PC-9 (cell line): ENCODE measurements at regions not wholly inside any gene's neighbourhood (a gene's known extent, or its start where the extent isn't known, plus 50 kb on each side); places are given as distances from the start of the nearest gene placed in this dataset.

ENCODE experiments used
- EZH2 ChIP-seq: fragments of 200-600 bp; sonication (generic); IDR thresholded peaks from 2 replicates; pipeline ENCODE4 v1.8.0; 2017; ENCODE audit warnings: antibody characterized with exemption, low read depth
- TF ChIP-seq, protein P1 (sequence below): fragments of 200-600 bp; sonication (generic); conservative IDR thresholded peaks from 2 replicates; pipeline ENCODE4 v1.6.1; 2017; ENCODE audit warnings: mixed run types, antibody characterized with exemption, mild to moderate bottlenecking, moderate library complexity

- TF ChIP-seq, protein P1, sequence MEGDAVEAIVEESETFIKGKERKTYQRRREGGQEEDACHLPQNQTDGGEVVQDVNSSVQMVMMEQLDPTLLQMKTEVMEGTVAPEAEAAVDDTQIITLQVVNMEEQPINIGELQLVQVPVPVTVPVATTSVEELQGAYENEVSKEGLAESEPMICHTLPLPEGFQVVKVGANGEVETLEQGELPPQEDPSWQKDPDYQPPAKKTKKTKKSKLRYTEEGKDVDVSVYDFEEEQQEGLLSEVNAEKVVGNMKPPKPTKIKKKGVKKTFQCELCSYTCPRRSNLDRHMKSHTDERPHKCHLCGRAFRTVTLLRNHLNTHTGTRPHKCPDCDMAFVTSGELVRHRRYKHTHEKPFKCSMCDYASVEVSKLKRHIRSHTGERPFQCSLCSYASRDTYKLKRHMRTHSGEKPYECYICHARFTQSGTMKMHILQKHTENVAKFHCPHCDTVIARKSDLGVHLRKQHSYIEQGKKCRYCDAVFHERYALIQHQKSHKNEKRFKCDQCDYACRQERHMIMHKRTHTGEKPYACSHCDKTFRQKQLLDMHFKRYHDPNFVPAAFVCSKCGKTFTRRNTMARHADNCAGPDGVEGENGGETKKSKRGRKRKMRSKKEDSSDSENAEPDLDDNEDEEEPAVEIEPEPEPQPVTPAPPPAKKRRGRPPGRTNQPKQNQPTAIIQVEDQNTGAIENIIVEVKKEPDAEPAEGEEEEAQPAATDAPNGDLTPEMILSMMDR = no peak
- no peak for TF ChIP-seq EZH2
These were observed 638.9 kb downstream of the STK39 start for GRCh38 chr2:167608487-167608886.
